ENCODE measurements at regions not wholly inside any gene's neighbourhood (a gene's known extent, or its start where the extent isn't known, plus 50 kb on each side); places are given as distances from the start of the nearest gene placed in this dataset.

GRCh38 chr4:152165846-152166245 lies 370.0 kb downstream of the FBXW7 start:
- no peaks in the 10 kb centered on the region for H3K36me3 Mint-ChIP-seq
- H3K27me3 Mint-ChIP-seq, result peaks cover 20% of the 10 kb centered on the region
- no peaks in the 10 kb centered on the region for H3K9me3 Mint-ChIP-seq
- no peak overlapping the region for H3K4me3 Mint-ChIP-seq
- no peaks in the 10 kb centered on the region for H3K4me1 Mint-ChIP-seq (ENCODE audit: unreplicated experiment)
- TF ChIP-seq CTCF (conservative IDR thresholded peaks at IDR 0.05), result no peak
- no peak overlapping the region for H3K27ac Mint-ChIP-seq
- no peak for DNase-seq (ENCODE audit: extremely low spot score, unreplicated experiment)

DNA sequence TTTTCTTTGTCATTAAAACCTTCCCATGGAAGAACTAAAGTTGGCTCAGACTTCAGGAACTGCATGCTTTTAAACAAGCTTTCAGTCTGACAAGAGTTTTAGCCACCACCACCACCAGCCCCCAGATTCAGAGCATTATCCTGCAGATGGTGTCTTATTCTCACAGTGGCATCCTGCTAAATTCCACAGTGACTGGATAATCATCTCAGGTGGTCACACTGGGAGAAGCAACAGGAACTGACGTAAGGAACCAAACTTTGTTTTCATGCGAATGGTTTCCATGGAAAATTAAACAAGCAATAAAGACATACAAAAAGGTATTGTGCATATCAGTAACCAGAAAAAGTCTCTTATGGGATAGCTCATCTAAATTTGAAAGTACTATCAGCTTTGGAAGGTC lies 370.7 kb downstream of the FBXW7 start:
- H3K27ac Mint-ChIP-seq, result no peak overlapping the region
- DNase-seq (ENCODE audit: extremely low spot score, unreplicated experiment), result no peak
- H3K4me3 Mint-ChIP-seq, result no peak overlapping the region

DNA sequence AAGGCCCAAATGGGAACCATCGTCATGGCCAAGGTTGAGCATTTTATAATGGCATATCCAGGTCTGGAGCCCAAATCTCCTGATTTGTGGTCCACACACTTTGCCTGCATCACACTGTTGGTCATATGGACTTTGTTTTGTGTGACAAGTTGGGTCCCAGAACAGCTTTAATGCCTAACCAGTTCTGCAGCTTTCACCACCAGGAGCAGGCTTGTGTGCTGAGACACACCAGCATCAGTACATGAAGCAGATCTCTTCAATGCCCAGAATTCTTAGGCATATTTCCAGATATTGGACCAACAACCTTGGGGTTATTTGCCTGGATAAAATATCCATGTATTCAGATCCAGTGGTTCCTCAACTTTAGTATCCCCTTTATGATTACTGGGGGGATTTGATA lies 371.3 kb downstream of the FBXW7 start:
- Mint-ChIP-seq H3K4me1 (ENCODE audit: unreplicated experiment) (no peaks in the 10 kb centered on the region), H3K4me3 (no peak overlapping the region), H3K9me3 (no peaks in the 10 kb centered on the region), H3K27me3 (peaks cover 19% of the 10 kb centered on the region), H3K36me3 (no peaks in the 10 kb centered on the region), H3K27ac (no peak overlapping the region)
- DNase-seq (ENCODE audit: extremely low spot score, unreplicated experiment), result no peak
- no peak for TF ChIP-seq CTCF (conservative IDR thresholded peaks at IDR 0.05)

More for the DNA sequence above, 370.7 kb downstream of the FBXW7 start:
- Mint-ChIP-seq H3K36me3 (no peaks in the 10 kb centered on the region), H3K4me1 (ENCODE audit: unreplicated experiment) (no peaks in the 10 kb centered on the region), H3K9me3 (no peaks in the 10 kb centered on the region), H3K27me3 (peaks cover 20% of the 10 kb centered on the region)
- no peak for TF ChIP-seq CTCF (conservative IDR thresholded peaks at IDR 0.05)

GRCh38 chr4:152162331-152162697 lies 373.6 kb downstream of the FBXW7 start:
- H3K27ac Mint-ChIP-seq, result no peak overlapping the region
- no peaks in the 10 kb centered on the region for H3K4me1 Mint-ChIP-seq (ENCODE audit: unreplicated experiment)
- TF ChIP-seq CTCF (conservative IDR thresholded peaks at IDR 0.05), result no peak
- peaks cover 8% of the 10 kb centered on the region for H3K27me3 Mint-ChIP-seq
- H3K9me3 Mint-ChIP-seq, result no peaks in the 10 kb centered on the region
- H3K36me3 Mint-ChIP-seq, result no peaks in the 10 kb centered on the region
- DNase-seq (ENCODE audit: extremely low spot score, unreplicated experiment), result no peak
- no peak overlapping the region for H3K4me3 Mint-ChIP-seq

GRCh38 chr4:152161676-152162330 lies 374.1 kb downstream of the FBXW7 start:
- Mint-ChIP-seq H3K27me3 (peaks cover 8% of the 10 kb centered on the region), H3K4me3 (no peak overlapping the region), H3K9me3 (no peaks in the 10 kb centered on the region), H3K4me1 (ENCODE audit: unreplicated experiment) (no peaks in the 10 kb centered on the region), H3K27ac (no peak overlapping the region), H3K36me3 (no peaks in the 10 kb centered on the region)
- DNase-seq (ENCODE audit: extremely low spot score, unreplicated experiment), result no peak
- no peak for TF ChIP-seq CTCF (conservative IDR thresholded peaks at IDR 0.05)
